ENCODE measurements at regions not wholly inside any gene's neighbourhood (a gene's known extent, or its start where the extent isn't known, plus 50 kb on each side); places are given as distances from the start of the nearest gene placed in this dataset.

DNA sequence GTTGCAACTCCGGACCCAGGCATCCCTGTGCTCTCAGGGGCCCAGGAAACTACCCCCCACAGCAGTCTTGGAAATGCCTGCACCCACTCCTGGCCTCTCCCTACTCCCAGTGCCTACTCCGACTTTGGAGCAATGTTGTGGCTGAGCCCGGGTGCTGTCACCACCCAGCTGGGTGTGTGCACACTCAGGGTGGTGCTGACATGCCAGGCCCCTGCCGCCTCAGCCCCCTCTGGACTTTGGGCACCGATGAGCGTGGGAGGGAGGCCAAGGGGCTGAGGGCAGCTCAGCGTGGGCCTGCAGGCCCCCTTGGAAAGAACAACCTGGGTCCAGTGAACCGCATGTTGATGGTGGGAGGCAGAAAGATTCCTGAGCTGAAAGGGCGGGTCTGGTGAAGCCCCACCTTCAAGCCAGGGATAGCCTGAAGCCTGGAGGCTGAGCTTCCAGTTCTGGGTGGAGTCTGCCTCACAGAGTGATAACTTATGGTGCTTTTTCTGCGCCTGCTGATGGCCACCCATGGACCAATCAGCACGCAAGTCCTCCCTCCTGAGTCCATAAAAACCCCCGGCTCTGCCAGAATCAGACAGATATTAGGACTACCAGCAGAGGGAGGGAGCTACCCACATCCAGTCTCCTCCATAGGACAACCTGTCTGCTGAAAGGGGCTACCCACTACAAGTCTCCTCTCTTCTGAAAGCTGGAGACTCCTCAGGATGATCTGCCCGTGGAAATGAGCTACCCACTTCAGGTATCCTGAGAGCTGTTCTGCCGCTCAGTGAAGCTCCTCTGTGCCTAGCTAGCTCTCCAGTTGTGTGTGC, 380.4 kb upstream of the SORCS1 start:
- TF ChIP-seq, protein P1, sequence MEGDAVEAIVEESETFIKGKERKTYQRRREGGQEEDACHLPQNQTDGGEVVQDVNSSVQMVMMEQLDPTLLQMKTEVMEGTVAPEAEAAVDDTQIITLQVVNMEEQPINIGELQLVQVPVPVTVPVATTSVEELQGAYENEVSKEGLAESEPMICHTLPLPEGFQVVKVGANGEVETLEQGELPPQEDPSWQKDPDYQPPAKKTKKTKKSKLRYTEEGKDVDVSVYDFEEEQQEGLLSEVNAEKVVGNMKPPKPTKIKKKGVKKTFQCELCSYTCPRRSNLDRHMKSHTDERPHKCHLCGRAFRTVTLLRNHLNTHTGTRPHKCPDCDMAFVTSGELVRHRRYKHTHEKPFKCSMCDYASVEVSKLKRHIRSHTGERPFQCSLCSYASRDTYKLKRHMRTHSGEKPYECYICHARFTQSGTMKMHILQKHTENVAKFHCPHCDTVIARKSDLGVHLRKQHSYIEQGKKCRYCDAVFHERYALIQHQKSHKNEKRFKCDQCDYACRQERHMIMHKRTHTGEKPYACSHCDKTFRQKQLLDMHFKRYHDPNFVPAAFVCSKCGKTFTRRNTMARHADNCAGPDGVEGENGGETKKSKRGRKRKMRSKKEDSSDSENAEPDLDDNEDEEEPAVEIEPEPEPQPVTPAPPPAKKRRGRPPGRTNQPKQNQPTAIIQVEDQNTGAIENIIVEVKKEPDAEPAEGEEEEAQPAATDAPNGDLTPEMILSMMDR (IDR thresholded peaks at IDR 0.05), result no peak
- TF ChIP-seq POLR2A (IDR thresholded peaks at IDR 0.05; ENCODE audit: low read length) (no peak), SMC3 (IDR thresholded peaks at IDR 0.05) (no peak), TFCP2L1 (CRISPR knock-in tag; IDR thresholded peaks at IDR 0.05) (no peak), CBX2 (IDR thresholded peaks at IDR 0.05; ENCODE audit: borderline replicate concordance, low read depth) (no peak), GATA3 (IDR thresholded peaks at IDR 0.05; ENCODE audit: borderline replicate concordance) (no peak), NR3C1 (IDR thresholded peaks at IDR 0.05) (no peak), EP300 (IDR thresholded peaks at IDR 0.05) (no peak), FOXS1 (CRISPR knock-in tag; IDR thresholded peaks at IDR 0.05) (no peak), NFE2L2 (conservative IDR thresholded peaks at IDR 0.05; ENCODE audit: low read length) (no peak)
- TF ChIP-seq, protein P2, sequence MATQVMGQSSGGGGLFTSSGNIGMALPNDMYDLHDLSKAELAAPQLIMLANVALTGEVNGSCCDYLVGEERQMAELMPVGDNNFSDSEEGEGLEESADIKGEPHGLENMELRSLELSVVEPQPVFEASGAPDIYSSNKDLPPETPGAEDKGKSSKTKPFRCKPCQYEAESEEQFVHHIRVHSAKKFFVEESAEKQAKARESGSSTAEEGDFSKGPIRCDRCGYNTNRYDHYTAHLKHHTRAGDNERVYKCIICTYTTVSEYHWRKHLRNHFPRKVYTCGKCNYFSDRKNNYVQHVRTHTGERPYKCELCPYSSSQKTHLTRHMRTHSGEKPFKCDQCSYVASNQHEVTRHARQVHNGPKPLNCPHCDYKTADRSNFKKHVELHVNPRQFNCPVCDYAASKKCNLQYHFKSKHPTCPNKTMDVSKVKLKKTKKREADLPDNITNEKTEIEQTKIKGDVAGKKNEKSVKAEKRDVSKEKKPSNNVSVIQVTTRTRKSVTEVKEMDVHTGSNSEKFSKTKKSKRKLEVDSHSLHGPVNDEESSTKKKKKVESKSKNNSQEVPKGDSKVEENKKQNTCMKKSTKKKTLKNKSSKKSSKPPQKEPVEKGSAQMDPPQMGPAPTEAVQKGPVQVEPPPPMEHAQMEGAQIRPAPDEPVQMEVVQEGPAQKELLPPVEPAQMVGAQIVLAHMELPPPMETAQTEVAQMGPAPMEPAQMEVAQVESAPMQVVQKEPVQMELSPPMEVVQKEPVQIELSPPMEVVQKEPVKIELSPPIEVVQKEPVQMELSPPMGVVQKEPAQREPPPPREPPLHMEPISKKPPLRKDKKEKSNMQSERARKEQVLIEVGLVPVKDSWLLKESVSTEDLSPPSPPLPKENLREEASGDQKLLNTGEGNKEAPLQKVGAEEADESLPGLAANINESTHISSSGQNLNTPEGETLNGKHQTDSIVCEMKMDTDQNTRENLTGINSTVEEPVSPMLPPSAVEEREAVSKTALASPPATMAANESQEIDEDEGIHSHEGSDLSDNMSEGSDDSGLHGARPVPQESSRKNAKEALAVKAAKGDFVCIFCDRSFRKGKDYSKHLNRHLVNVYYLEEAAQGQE (IDR thresholded peaks at IDR 0.05), result no peak
